HepG2 (cell line): ENCODE measurements at regions not wholly inside any gene's neighbourhood (a gene's known extent, or its start where the extent isn't known, plus 50 kb on each side); places are given as distances from the start of the nearest gene placed in this dataset.

Experiments
- ATAC-seq: fragments of 200-7000 bp; cut with Tn5 transposase; 3 replicates; pipeline ENCODE4 v1.9.1; 2020; ENCODE audit warnings: mild to moderate bottlenecking, moderate library complexity
- BruUV-seq: library from RNA; stranded (reverse); fragments of 400-500 nt; replicated peaks from 2 replicates; lab custom pipeline; 2021; lab: Mats Ljungman, UMichigan
- CTCF ChIA-PET: fragments of 300-600 bp; formaldehyde crosslinking; extraction: SDS; loops from one replicate; lab custom pipeline; 2021; ENCODE audit warnings: low total read pairs, inconsistent platforms, low intra/inter-chr PET ratio; lab: Yijun Ruan, JAX
- POLR2A ChIA-PET: fragments of 350-600 bp; sonication (Branson Sonifier 250); formaldehyde crosslinking; loops from one replicate; lab custom pipeline; 2020; ENCODE audit warnings: antibody characterized with exemption, inconsistent platforms; lab: Yijun Ruan, JAX
- DNase-seq: peaks from one replicate; pipeline ENCODE4 v3.0.0-alpha.2; 2015; ENCODE audit warnings: low spot score
- FAIRE-seq: peaks from 3 replicates; lab custom pipeline; 2011; peaks lifted over from hg19 to GRCh38; lab: Jason Lieb, UNC
- H2AFZ ChIP-seq: one replicate; pipeline ENCODE4 v1.6.1; 2011; ENCODE audit warnings: low read length, inconsistent platforms
- H3K27ac ChIP-seq: fragments of 300-600 bp; 3 replicates; pipeline ENCODE4 v1.8.0; 2011; ENCODE audit warnings: mixed run types, mild to moderate bottlenecking, mixed read lengths, low read length, inconsistent platforms; ENCODE audit not compliant: insufficient read depth; ENCODE audit errors: extremely low read length
- H3K27me3 ChIP-seq, 2 experiments: fragments of 200-600 bp in 1 of 2; 2 replicates in 1 of 2; 3 replicates in 1 of 2; pipeline versions ENCODE4 v1.6.0 to v1.8.0; 2011; ENCODE audit warnings: low read length in 2 of 2, mild to moderate bottlenecking in 2 of 2, moderate library complexity in 2 of 2, inconsistent platforms in 1 of 2; ENCODE audit not compliant: insufficient read depth in 2 of 2, control insufficient read depth in 1 of 2
- H3K36me3 ChIP-seq, 2 experiments: fragments of 200-600 bp in 1 of 2; replicated peaks in 1 of 2; 2 replicates in 1 of 2; 3 replicates in 1 of 2; pipeline versions ENCODE4 v1.5.1 to v1.8.0; 2011; ENCODE audit warnings: low read length in 2 of 2, inconsistent platforms in 1 of 2; ENCODE audit not compliant: insufficient read depth in 2 of 2, control insufficient read depth in 1 of 2
- H3K4me1 ChIP-seq: 2 replicates; pipeline ENCODE4 v1.5.1; 2012; ENCODE audit warnings: low read length, inconsistent platforms; ENCODE audit not compliant: insufficient read depth
- H3K4me2 ChIP-seq: 2 replicates; pipeline ENCODE4 v1.6.0; 2011; ENCODE audit warnings: low read depth, low read length, inconsistent platforms
- H3K4me3 ChIP-seq, 3 experiments: fragments of 200-600 bp in 1 of 3; sonication (generic), shearing (Covaris generic) in 1 of 3; replicated peaks in 1 of 3; 2 replicates each; pipeline ENCODE4 v1.5.1; 2011 to 2016; ENCODE audit warnings: low read length in 3 of 3, inconsistent platforms in 2 of 3, low read depth in 2 of 3, mild to moderate bottlenecking in 2 of 3, control low read depth in 1 of 3, mixed read lengths in 1 of 3; ENCODE audit not compliant: insufficient read depth in 1 of 3
- H3K79me2 ChIP-seq: one replicate; pipeline ENCODE4 v1.6.1; 2011; ENCODE audit warnings: low read length, inconsistent platforms; ENCODE audit not compliant: insufficient read depth
- H3K9ac ChIP-seq: 2 replicates; pipeline ENCODE4 v1.6.0; 2011; ENCODE audit warnings: mild to moderate bottlenecking, low read depth, low read length, inconsistent platforms; ENCODE audit not compliant: insufficient read depth
- H3K9me3 ChIP-seq: 2 replicates; pipeline ENCODE4 v1.5.1; 2012; ENCODE audit warnings: mild to moderate bottlenecking, low read length
- H4K20me1 ChIP-seq: 2 replicates; pipeline ENCODE4 v1.6.0; 2011; ENCODE audit warnings: inconsistent platforms, mild to moderate bottlenecking, low read length, moderate library complexity; ENCODE audit not compliant: insufficient read depth
- ATF7 ChIP-seq, 2 experiments: fragments of 450-650 bp in 1 of 2; sonication (generic) in 1 of 2; formaldehyde crosslinking in 1 of 2; IDR thresholded peaks; 2 replicates each; pipeline versions ENCODE4 v1.4.0 to v1.6.1; 2016 to 2020; ENCODE audit warnings: antibody characterized with exemption in 1 of 2, mild to moderate bottlenecking in 1 of 2, missing genetic modification reagents in 1 of 2
- CREB1 ChIP-seq, 2 experiments: fragments of 450-650 bp in 1 of 2; IDR thresholded peaks; 2 replicates each; pipeline ENCODE4 v1.6.1; 2016 to 2017; ENCODE audit warnings: control low read depth in 1 of 2, mild to moderate bottlenecking in 1 of 2, missing compliant biosample characterization in 1 of 2, missing genetic modification characterization in 1 of 2
- DNMT1 ChIP-seq: sonication (generic); formaldehyde crosslinking; IDR thresholded peaks from 2 replicates; pipeline ENCODE4 v1.5.1; 2020; ENCODE audit warnings: mild to moderate bottlenecking, missing genetic modification reagents
- EP300 ChIP-seq, 3 experiments: sonication (generic) in 1 of 3; formaldehyde crosslinking in 1 of 3; IDR thresholded peaks; 2 replicates each; pipeline versions ENCODE4 v1.5.1 to v1.6.1; 2011 to 2020; ENCODE audit warnings: low read depth in 2 of 3, low read length in 2 of 3, borderline replicate concordance in 1 of 3, improper control_type of control experiment in 1 of 3, mild to moderate bottlenecking in 1 of 3, missing genetic modification reagents in 1 of 3, moderate library complexity in 1 of 3
- HMG20A ChIP-seq: IDR thresholded peaks from 2 replicates; pipeline ENCODE4 v1.6.1; 2016; ENCODE audit warnings: borderline replicate concordance
- PCBP2 ChIP-seq: fragments of 200-400 bp; formaldehyde crosslinking; optimal IDR thresholded peaks from 2 replicates; pipeline ENCODE3; 2018; ENCODE audit warnings: low read length, low read depth; ENCODE audit not compliant: poor library complexity, severe bottlenecking
- YEATS2 ChIP-seq: sonication (generic); formaldehyde crosslinking; IDR thresholded peaks from 2 replicates; pipeline ENCODE4 v1.4.0; 2020; ENCODE audit warnings: missing genetic modification reagents, borderline replicate concordance
- ZFX ChIP-seq: sonication (generic); formaldehyde crosslinking; IDR thresholded peaks from 2 replicates; pipeline ENCODE4 v1.4.0; 2020; ENCODE audit warnings: mild to moderate bottlenecking, low read depth, missing genetic modification reagents, moderate library complexity
- ZNF510 ChIP-seq: sonication (generic); formaldehyde crosslinking; IDR thresholded peaks from 2 replicates; pipeline ENCODE4 v1.4.0; 2020; ENCODE audit warnings: low read depth, mild to moderate bottlenecking, missing genetic modification reagents
- ZNF703 ChIP-seq: sonication (generic); formaldehyde crosslinking; IDR thresholded peaks from 2 replicates; pipeline ENCODE4 v1.5.1; 2020; ENCODE audit warnings: missing genetic modification reagents, mild to moderate bottlenecking, moderate library complexity, borderline replicate concordance
- WGBS: methylation state at CpG from one replicate; pipeline ENCODE4 v1.1.6; 2017; ENCODE audit warnings: low lambda C conversion rate; 5-methylcytosine and 5-hydroxymethylcytosine counted together
- in situ Hi-C: cut with HindIII; loops from 2 replicates; pipeline ENCODE4 v1.10.0; 2017; ENCODE audit warnings: low pct_unique_long_range_greater_than_20kb; ENCODE audit not compliant: extremely low pct_ligation_motif_present
- intact Hi-C: fragments of 100-400 bp; cut with micrococcal nuclease; formaldehyde crosslinking; loops from one replicate; pipeline ENCODE4 v1.10.0; 2022; ENCODE audit not compliant: unreplicated experiment
- TF ChIP-seq, protein P1 (sequence below): sonication (generic); formaldehyde crosslinking; IDR thresholded peaks from 2 replicates; pipeline ENCODE4 v1.5.1; 2020; ENCODE audit warnings: mild to moderate bottlenecking, missing genetic modification reagents, moderate library complexity

DNA sequence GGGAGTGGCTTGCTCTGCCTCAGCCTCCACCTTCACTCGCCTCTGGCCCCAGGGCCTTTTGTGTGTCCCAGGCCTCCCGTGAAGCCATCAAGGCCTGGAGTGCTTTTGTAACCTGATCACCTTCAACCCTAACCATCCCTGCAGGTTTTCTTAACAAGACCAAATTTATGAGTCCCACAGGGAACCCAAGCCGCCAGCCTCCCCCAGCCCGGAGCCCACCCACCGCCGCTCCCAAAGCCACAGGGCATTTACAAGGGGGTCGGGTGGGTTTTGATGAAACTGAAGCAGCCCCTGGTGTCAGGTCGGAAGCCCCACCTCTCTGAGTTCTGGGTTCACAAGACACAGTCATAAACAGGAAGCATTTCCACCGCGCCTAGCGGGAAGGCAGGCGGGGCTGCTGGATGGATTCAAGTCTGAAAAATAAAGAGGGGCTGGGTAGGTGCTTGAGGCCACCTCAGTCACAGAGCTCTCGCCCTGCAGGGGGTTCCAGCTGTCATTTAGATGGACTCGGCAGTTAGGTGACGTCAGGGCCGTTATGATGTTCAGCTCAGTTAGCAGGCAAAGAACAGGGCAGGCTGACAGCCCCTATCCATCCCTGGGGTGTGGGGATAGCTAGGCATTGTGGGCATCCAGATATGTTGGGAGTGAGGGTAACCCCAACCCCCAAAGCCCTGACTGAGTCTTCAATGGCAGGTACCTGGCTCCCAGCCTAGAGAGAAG, 128.5 kb downstream of the BCOR start:
- no peak for DNase-seq
- Histone ChIP-seq H3K79me2 (no peaks in the 10 kb centered on the region), H3K27me3 (no peaks in the 10 kb centered on the region), H3K4me1 (peaks cover 41% of the 10 kb centered on the region), H2AFZ (no peak overlapping the region), H3K36me3 (no peaks in the 10 kb centered on the region), H3K4me3 (no peak overlapping the region), H3K9me3 (peaks cover 4% of the 10 kb centered on the region; the same call in 1 of the 2 replicates), H3K4me2 (peak overlapping the region; percentile 37; the same call in 1 of the 2 replicates), H3K27ac (no peak overlapping the region), H3K9ac (no peak overlapping the region), H4K20me1 (no peaks in the 10 kb centered on the region)
- ChIA-PET CTCF (no interaction called here), POLR2A (interaction anchor here (0.7 kb wide), 1 partner anchor 16 kb away, joined by 3 read pairs; no protein-coding TSS in a partner anchor)
- in situ Hi-C loops, result no loop called here
- intact Hi-C loops, result no loop called here
- WGBS, result 19% methylated on average over 3 of the region's 16 CpGs
- FAIRE-seq, result no peak
- peak; percentile 35; the same call in 1 of the 3 replicates for ATAC-seq
- no peak for TF ChIP-seq EP300 (IDR thresholded peaks at IDR 0.05; ENCODE audit: low read depth in 2 of 2, low read length in 2 of 2)
- no peak for TF ChIP-seq EP300 (CRISPR knock-in tag; IDR thresholded peaks at IDR 0.05; ENCODE audit: borderline replicate concordance)
- peak; percentile 7; the same call in 1 of the 2 replicates for TF ChIP-seq ATF7 (IDR thresholded peaks at IDR 0.05)
- TF ChIP-seq ATF7 (CRISPR knock-in tag; IDR thresholded peaks at IDR 0.05), result no peak
- peak; percentile 45 for TF ChIP-seq CREB1 (IDR thresholded peaks at IDR 0.05)
- TF ChIP-seq CREB1 (CRISPR knock-in tag; IDR thresholded peaks at IDR 0.05), result no peak
- 0 out of 2 replicates have a peak, but pooled peaks have one; percentile 24 for TF ChIP-seq ZFX (CRISPR knock-in tag)
- TF ChIP-seq, protein P1, sequence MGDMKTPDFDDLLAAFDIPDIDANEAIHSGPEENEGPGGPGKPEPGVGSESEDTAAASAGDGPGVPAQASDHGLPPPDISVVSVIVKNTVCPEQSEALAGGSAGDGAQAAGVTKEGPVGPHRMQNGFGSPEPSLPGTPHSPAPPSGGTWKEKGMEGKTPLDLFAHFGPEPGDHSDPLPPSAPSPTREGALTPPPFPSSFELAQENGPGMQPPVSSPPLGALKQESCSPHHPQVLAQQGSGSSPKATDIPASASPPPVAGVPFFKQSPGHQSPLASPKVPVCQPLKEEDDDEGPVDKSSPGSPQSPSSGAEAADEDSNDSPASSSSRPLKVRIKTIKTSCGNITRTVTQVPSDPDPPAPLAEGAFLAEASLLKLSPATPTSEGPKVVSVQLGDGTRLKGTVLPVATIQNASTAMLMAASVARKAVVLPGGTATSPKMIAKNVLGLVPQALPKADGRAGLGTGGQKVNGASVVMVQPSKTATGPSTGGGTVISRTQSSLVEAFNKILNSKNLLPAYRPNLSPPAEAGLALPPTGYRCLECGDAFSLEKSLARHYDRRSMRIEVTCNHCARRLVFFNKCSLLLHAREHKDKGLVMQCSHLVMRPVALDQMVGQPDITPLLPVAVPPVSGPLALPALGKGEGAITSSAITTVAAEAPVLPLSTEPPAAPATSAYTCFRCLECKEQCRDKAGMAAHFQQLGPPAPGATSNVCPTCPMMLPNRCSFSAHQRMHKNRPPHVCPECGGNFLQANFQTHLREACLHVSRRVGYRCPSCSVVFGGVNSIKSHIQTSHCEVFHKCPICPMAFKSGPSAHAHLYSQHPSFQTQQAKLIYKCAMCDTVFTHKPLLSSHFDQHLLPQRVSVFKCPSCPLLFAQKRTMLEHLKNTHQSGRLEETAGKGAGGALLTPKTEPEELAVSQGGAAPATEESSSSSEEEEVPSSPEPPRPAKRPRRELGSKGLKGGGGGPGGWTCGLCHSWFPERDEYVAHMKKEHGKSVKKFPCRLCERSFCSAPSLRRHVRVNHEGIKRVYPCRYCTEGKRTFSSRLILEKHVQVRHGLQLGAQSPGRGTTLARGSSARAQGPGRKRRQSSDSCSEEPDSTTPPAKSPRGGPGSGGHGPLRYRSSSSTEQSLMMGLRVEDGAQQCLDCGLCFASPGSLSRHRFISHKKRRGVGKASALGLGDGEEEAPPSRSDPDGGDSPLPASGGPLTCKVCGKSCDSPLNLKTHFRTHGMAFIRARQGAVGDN (CRISPR knock-in tag), result peak; percentile 21
- no peak for TF ChIP-seq PCBP2
- no peak for TF ChIP-seq YEATS2 (CRISPR knock-in tag)
- TF ChIP-seq ZNF510 (CRISPR knock-in tag), result no peak
- no peak for TF ChIP-seq HMG20A (CRISPR knock-in tag)
- TF ChIP-seq ZNF703 (CRISPR knock-in tag), result no peak
- TF ChIP-seq DNMT1 (CRISPR knock-in tag), result no peak
- no TSS peak for BruUV-seq
